ENCODE measurements at regions not wholly inside any gene's neighbourhood (a gene's known extent, or its start where the extent isn't known, plus 50 kb on each side); places are given as distances from the start of the nearest gene placed in this dataset.

DNA sequence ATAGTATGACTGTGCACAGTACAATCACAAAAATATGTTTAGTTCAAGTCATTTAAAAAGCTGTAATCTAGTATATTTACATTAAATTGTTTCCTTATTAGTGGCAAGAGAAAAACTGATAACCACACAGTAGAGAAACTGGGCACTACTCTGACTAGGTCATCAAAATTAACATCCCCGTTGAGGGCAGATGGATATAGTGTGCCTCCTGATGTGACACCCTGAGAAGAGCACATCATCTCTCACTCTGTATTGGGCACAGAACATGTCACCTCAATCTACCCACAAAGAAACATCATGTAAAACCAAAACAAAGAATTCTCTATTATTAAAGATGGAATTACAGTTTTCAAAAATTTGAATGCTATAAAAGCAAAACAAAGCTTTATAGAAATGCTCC is 221.9 kb upstream of the NANOGP8 start:
- no peak for TF ChIP-seq ZNF274 (IDR thresholded peaks at IDR 0.05; ENCODE audit: low read depth, low read length)
- TF ChIP-seq YY1 (IDR thresholded peaks at IDR 0.05; ENCODE audit: insufficient read depth, insufficient read length): no peak
- no peak for TF ChIP-seq SUZ12 (IDR thresholded peaks at IDR 0.05; ENCODE audit: extremely low read depth, insufficient read depth, insufficient read length)
